HG03460 (cell line): ENCODE measurements at regions not wholly inside any gene's neighbourhood (a gene's known extent, or its start where the extent isn't known, plus 50 kb on each side); places are given as distances from the start of the nearest gene placed in this dataset.
"Not testable (repeated sequence)": the region's sequence is repeated elsewhere in the genome, so short reads cannot be mapped to it uniquely, and the experiment has no call there.

Experiments
- ATAC-seq: cut with Tn5 transposase; IDR thresholded peaks from one replicate; pipeline ENCODE4 v1.9.1; 2021; ENCODE audit not compliant: unreplicated experiment

DNA sequence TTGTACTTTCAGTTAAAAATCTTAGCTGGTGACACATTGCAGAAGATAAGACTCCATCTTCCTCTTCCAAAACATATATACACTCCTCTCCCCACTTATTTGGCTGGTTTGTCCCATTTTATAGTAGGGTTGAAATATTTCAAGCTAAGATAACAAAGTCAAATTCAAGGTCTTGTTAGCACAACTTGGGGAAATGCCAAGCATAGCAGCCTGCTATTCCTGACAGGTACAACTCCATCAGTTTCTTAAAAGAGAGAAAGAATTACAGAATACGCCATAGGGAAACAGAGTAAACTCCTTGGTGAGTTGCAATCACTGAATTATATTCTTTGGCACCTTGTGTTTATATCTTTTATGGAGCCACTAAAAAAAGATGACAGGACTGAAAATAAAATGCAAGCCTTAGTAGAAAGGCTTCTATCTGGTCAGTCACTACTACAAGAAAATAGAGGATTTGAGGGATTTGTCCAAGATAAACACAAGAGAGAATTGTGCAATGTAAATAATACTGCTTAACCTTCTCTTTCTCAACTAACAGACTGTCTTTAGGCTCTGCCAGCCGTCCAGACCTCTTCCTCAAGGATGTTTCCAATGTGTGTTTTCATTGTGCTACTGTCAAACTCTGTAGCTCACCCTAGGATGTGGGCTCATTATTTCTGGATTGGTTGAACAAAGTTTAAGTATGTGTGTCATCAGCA is 170.3 kb downstream of the VEGFC start:
- no peak for ATAC-seq

DNA sequence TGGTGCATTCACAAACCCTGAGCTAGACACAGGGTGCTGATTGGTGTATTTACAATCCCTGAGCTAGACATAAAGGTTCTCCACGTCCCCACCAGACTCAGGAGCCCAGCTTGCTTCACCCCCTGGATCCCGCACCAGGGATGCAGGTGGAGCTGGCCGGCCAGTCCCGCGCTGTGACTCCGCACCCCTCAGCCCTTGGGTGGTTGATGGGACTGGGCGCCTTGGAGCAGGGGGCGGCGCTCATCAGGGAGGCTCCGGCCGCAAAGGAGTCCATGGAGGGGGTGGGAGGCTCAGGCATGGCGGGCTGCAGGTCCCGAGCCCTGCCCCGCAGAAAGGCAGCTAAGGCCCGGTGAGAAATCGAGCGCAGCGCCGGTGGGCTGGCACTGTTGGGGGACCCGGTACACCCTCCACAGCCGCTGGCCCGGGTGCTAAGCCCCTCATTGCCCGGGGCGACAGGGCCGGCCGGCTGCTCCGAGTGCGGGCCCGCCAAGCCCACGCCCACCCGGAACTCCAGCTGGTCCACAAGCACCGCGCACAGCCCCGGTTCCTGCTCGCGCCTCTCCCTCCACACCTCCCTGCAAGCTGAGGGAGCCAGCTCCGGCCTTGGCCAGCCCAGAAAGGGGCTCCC is 167.6 kb downstream of the VEGFC start:
- not testable (repeated sequence) for ATAC-seq

DNA sequence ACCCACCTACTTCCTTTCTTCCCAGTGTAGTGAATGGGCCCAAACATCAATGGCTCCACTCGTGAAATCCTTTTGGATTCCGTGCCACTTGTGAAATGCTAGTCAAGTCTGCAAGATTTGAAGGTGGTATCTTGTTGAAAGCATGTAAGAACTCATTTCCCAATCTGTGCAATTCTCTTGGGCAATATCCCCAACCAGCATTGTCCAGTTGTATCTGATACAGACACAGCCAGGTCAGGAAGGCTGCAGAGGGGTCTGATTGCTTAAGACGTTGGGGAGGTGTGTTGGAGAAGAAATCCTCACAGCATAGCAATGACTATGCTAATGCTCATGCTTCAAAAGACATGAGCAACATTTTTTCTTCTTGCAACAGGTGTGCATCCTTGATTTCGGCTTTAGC is 164.8 kb downstream of the VEGFC start:
- ATAC-seq, result no peak

DNA sequence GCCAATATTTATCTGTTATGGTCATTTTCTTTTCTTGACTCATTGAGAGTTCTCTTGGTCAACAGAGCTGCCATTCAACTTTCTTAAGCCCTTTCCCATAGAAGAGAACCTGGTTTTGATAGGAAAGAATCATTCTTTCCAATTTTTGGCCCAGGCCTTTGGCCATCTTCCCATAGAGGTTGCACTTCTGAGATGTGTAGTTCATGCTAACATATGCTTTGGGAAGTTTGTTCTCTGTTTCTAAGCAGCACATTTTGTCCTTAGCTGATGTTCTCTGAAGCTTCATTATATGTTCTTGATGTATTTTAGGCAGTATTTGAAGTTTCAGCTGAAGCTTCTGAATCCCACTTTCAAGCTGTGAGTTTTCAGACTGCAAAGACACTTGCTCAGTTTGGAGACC is 161.1 kb downstream of the VEGFC start:
- no peak for ATAC-seq
